SHP77 (cell line): ENCODE measurements at regions not wholly inside any gene's neighbourhood (a gene's known extent, or its start where the extent isn't known, plus 50 kb on each side); places are given as distances from the start of the nearest gene placed in this dataset.

Experiments
- DNase-seq, 2 experiments: peaks; one replicate each; lab custom pipeline; 2025; lab: John Stamatoyannopoulos, UW

GRCh38 chr20:57763235-57763595 lies 53.4 kb upstream of the PMEPA1 start:
- no peak for DNase-seq

- no peak for DNase-seq
These were observed 52.9 kb upstream of the PMEPA1 start for GRCh38 chr20:57762531-57763234.

- DNase-seq: no peak
These were observed 51.6 kb upstream of the PMEPA1 start for GRCh38 chr20:57761413-57761734.

DNA sequence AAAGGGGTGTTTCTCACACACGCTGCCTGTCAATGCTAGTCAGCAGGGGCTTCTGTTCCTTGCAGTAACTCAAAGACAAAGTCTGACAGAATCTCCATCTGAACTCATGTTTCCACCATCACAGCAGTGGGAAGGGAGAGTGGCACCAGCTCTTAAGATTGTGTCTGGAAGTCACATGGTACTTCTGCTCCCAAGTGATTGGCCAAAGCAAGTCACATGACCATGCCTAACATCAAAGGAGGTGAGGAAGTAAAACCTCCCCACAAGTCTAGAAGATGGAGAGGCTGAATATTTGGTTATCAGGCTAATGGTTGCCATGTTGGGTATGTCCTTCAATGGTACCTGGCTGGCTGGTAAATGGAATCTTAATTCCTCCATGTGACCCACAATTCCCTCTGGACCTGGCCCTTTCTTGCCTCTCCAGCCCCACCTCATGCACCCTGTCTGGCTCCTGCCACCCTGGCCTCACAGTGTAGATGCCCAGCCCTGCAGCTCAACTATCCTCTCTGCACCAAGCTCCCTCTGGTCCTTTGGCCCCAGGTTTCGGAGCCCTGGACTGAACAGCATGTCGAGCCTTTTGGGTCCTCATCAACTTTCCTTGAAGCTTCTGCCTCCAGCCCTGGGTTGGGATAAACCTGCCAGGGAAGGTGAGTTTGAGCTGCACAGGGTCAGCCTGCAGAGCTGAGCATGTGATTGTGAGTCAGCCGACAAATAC lies 51.0 kb upstream of the PMEPA1 start:
- DNase-seq: no peak

- DNase-seq: no peak
These were observed 49.9 kb upstream of the PMEPA1 start for GRCh38 chr20:57759724-57760123.
